DND-41 (cell line): ENCODE measurements at regions not wholly inside any gene's neighbourhood (a gene's known extent, or its start where the extent isn't known, plus 50 kb on each side); places are given as distances from the start of the nearest gene placed in this dataset.

ENCODE experiments used
- ATAC-seq: fragments of 200-7000 bp; cut with Tn5 transposase; 3 replicates; pipeline ENCODE4 v1.9.1; 2021; ENCODE audit warnings: low read depth; ENCODE audit not compliant: insufficient read depth
- DNase-seq: peaks from one replicate; pipeline ENCODE4 v3.0.0-alpha.2; 2020
- H2AFZ ChIP-seq: 2 replicates; pipeline ENCODE4 v1.6.0; 2012; ENCODE audit warnings: low read depth, low read length
- H3K27ac ChIP-seq: 2 replicates; pipeline ENCODE4 v1.5.1; 2012; ENCODE audit warnings: low read length, inconsistent platforms
- H3K27me3 ChIP-seq: fragments of 200-600 bp; sonication (generic); 2 replicates; pipeline ENCODE4 v1.6.0; 2012; ENCODE audit warnings: low read length, mild to moderate bottlenecking, inconsistent platforms; ENCODE audit not compliant: insufficient read depth, poor library complexity
- H3K36me3 ChIP-seq: 2 replicates; pipeline ENCODE4 v1.5.1; 2012; ENCODE audit warnings: low read length, inconsistent platforms; ENCODE audit not compliant: insufficient read depth
- H3K4me1 ChIP-seq: 2 replicates; pipeline ENCODE4 v1.5.1; 2012; ENCODE audit warnings: mild to moderate bottlenecking, low read length; ENCODE audit not compliant: insufficient read depth
- H3K4me2 ChIP-seq: 2 replicates; pipeline ENCODE4 v1.6.0; 2012; ENCODE audit warnings: mild to moderate bottlenecking, moderate library complexity, low read length, inconsistent platforms; ENCODE audit not compliant: insufficient read depth
- H3K4me3 ChIP-seq, 2 experiments: fragments of 200-600 bp in 1 of 2; shearing (Covaris generic) in 1 of 2; 2 replicates each; pipeline ENCODE4 v1.5.1; 2012 to 2016; ENCODE audit warnings: inconsistent platforms in 2 of 2, low read length in 2 of 2, mild to moderate bottlenecking in 2 of 2, low read depth in 1 of 2, moderate library complexity in 1 of 2
- H3K79me2 ChIP-seq: 2 replicates; pipeline ENCODE4 v1.6.0; 2012; ENCODE audit warnings: low read length, inconsistent platforms; ENCODE audit not compliant: insufficient read depth
- H3K9ac ChIP-seq: 2 replicates; pipeline ENCODE4 v1.6.0; 2012; ENCODE audit warnings: low read depth, mild to moderate bottlenecking, inconsistent platforms, low read length, moderate library complexity
- H3K9me3 ChIP-seq: 2 replicates; pipeline ENCODE4 v1.5.1; 2012; ENCODE audit warnings: low read length, moderate library complexity, mild to moderate bottlenecking, inconsistent platforms; ENCODE audit not compliant: insufficient read depth, severe bottlenecking
- H4K20me1 ChIP-seq: 2 replicates; pipeline ENCODE4 v1.6.0; 2012; ENCODE audit warnings: low read length; ENCODE audit not compliant: insufficient read depth
- EZH2 ChIP-seq: IDR thresholded peaks from 3 replicates; pipeline ENCODE4 v1.6.1; 2012; ENCODE audit warnings: borderline replicate concordance, low read depth, mild to moderate bottlenecking, moderate library complexity, low read length, inconsistent platforms; ENCODE audit not compliant: severe bottlenecking
- TF ChIP-seq, protein P1 (sequence below): IDR thresholded peaks from 2 replicates; pipeline ENCODE4 v1.5.1; 2012; ENCODE audit warnings: borderline replicate concordance, low read length, moderate library complexity, mild to moderate bottlenecking; ENCODE audit not compliant: poor library complexity, severe bottlenecking; ENCODE audit errors: extremely low read depth

DNA sequence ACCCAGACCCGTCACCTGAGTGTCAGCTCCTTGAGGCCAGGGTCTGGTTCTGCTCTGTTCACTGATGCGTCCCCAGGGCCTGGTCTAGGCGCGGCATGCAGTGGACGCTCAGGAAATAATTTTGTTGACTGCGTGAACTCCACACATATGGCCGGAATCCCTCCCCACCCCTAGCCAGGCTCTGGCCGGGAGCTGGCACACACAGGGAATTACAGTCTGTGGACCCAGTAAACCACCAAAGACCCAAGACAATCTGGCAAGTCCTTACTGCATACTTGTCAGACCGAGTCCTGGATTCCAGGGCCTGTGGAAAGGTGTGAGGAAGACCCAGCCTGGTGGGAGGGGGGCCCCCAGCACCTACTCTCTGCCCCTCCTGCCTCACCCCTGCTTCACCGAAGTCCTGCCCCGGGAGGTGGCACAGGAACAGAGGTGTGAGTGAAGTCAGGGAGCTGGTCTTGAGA lies 113.0 kb upstream of the IER5L start:
- no peak for DNase-seq
- Histone ChIP-seq H3K4me1 (no peaks in the 10 kb centered on the region), H3K4me2 (no peak overlapping the region), H4K20me1 (no peaks in the 10 kb centered on the region), H2AFZ (no peak overlapping the region), H3K4me3 (no peak overlapping the region), H3K36me3 (no peaks in the 10 kb centered on the region), H3K9me3 (no peaks in the 10 kb centered on the region), H3K27me3 (no peaks in the 10 kb centered on the region), H3K27ac (no peak overlapping the region), H3K79me2 (no peaks in the 10 kb centered on the region), H3K9ac (no peak overlapping the region)
- TF ChIP-seq, protein P1, sequence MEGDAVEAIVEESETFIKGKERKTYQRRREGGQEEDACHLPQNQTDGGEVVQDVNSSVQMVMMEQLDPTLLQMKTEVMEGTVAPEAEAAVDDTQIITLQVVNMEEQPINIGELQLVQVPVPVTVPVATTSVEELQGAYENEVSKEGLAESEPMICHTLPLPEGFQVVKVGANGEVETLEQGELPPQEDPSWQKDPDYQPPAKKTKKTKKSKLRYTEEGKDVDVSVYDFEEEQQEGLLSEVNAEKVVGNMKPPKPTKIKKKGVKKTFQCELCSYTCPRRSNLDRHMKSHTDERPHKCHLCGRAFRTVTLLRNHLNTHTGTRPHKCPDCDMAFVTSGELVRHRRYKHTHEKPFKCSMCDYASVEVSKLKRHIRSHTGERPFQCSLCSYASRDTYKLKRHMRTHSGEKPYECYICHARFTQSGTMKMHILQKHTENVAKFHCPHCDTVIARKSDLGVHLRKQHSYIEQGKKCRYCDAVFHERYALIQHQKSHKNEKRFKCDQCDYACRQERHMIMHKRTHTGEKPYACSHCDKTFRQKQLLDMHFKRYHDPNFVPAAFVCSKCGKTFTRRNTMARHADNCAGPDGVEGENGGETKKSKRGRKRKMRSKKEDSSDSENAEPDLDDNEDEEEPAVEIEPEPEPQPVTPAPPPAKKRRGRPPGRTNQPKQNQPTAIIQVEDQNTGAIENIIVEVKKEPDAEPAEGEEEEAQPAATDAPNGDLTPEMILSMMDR = no peak
- TF ChIP-seq EZH2 = no peak
- ATAC-seq = no peak

DNA sequence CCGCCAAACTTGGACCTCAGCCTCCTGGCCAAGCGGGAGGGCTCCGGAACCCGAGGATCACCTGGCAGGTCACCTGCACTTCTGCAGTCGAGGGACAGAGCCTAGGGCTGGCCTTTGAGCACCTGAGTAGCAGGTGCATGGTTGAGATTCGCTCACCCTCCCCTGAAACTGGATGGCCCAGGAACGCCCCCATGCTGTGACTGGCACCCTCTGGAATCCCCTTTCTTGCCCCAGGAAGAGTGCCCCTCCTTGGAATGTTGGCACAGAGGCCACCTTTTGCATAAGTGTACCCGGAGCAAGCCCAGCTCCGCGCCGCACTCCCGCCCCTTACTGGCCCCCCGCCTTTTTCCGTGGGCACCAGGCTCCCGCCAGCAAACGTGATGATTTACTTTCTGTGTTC lies 112.5 kb upstream of the IER5L start:
- Histone ChIP-seq H3K36me3 (no peaks in the 10 kb centered on the region), H3K9me3 (no peaks in the 10 kb centered on the region), H3K4me1 (no peaks in the 10 kb centered on the region), H3K27ac (no peak overlapping the region), H2AFZ (no peak overlapping the region), H4K20me1 (no peaks in the 10 kb centered on the region), H3K27me3 (no peaks in the 10 kb centered on the region), H3K4me2 (no peak overlapping the region), H3K4me3 (no peak overlapping the region), H3K9ac (no peak overlapping the region), H3K79me2 (no peaks in the 10 kb centered on the region)
- ATAC-seq (no peak), DNase-seq (no peak)
- TF ChIP-seq, protein P1 = no peak
- TF ChIP-seq EZH2 = no peak

DNA sequence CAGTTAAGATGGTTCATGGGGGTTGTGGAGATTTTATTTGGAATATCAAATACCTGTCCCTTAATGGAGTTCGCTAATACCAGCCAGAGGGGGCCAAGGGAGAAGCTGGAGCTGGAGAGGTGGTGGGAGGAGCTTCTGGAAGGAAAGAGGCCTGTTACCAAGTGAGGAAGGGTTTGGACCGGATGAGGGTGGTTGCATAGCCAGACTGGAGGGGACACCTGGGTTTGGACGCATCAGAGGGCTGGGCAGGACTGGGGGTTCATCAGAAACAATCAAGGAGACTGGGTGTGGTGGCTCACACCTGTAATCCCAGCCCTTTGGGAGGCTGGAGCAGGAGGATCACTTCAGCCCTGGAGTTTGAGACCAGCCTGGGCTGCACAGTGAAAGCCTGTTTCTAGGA lies 111.8 kb upstream of the IER5L start:
- no peak for DNase-seq
- Histone ChIP-seq H3K9me3 (no peaks in the 10 kb centered on the region), H2AFZ (no peak overlapping the region)

More for the DNA sequence above, 111.8 kb upstream of the IER5L start:
- no peak overlapping the region for H3K4me2 ChIP-seq
- H3K4me1 ChIP-seq = no peaks in the 10 kb centered on the region
- no peaks in the 10 kb centered on the region for H3K36me3 ChIP-seq
- H3K9ac ChIP-seq = no peak overlapping the region
- no peaks in the 10 kb centered on the region for H3K27me3 ChIP-seq
- no peak overlapping the region for H3K4me3 ChIP-seq
- no peak for ATAC-seq
- TF ChIP-seq, protein P1 = no peak
- no peak for TF ChIP-seq EZH2
- H3K79me2 ChIP-seq = no peaks in the 10 kb centered on the region
- H3K27ac ChIP-seq = no peak overlapping the region
- H4K20me1 ChIP-seq = no peaks in the 10 kb centered on the region
